HepG2 (cell line): ENCODE measurements at regions not wholly inside any gene's neighbourhood (a gene's known extent, or its start where the extent isn't known, plus 50 kb on each side); places are given as distances from the start of the nearest gene placed in this dataset.

Experiments used
- ATAC-seq: fragments of 200-7000 bp; cut with Tn5 transposase; 3 replicates; pipeline ENCODE4 v1.9.1; 2020; ENCODE audit warnings: mild to moderate bottlenecking, moderate library complexity
- BruUV-seq: library from RNA; stranded (reverse); fragments of 400-500 nt; replicated peaks from 2 replicates; lab custom pipeline; 2021; lab: Mats Ljungman, UMichigan
- CTCF ChIA-PET: fragments of 300-600 bp; formaldehyde crosslinking; extraction: SDS; loops from one replicate; lab custom pipeline; 2021; ENCODE audit warnings: low total read pairs, inconsistent platforms, low intra/inter-chr PET ratio; lab: Yijun Ruan, JAX
- POLR2A ChIA-PET: fragments of 350-600 bp; sonication (Branson Sonifier 250); formaldehyde crosslinking; loops from one replicate; lab custom pipeline; 2020; ENCODE audit warnings: antibody characterized with exemption, inconsistent platforms; lab: Yijun Ruan, JAX
- DNase-seq: peaks from one replicate; pipeline ENCODE4 v3.0.0-alpha.2; 2015; ENCODE audit warnings: low spot score
- FAIRE-seq: peaks from 3 replicates; lab custom pipeline; 2011; peaks lifted over from hg19 to GRCh38; lab: Jason Lieb, UNC
- H2AFZ ChIP-seq: one replicate; pipeline ENCODE4 v1.6.1; 2011; ENCODE audit warnings: low read length, inconsistent platforms
- H3K27ac ChIP-seq: fragments of 300-600 bp; 3 replicates; pipeline ENCODE4 v1.8.0; 2011; ENCODE audit warnings: mixed run types, mild to moderate bottlenecking, mixed read lengths, low read length, inconsistent platforms; ENCODE audit not compliant: insufficient read depth; ENCODE audit errors: extremely low read length
- H3K27me3 ChIP-seq, 2 experiments: fragments of 200-600 bp in 1 of 2; 2 replicates in 1 of 2; 3 replicates in 1 of 2; pipeline versions ENCODE4 v1.6.0 to v1.8.0; 2011; ENCODE audit warnings: low read length in 2 of 2, mild to moderate bottlenecking in 2 of 2, moderate library complexity in 2 of 2, inconsistent platforms in 1 of 2; ENCODE audit not compliant: insufficient read depth in 2 of 2, control insufficient read depth in 1 of 2
- H3K36me3 ChIP-seq, 2 experiments: fragments of 200-600 bp in 1 of 2; replicated peaks in 1 of 2; 2 replicates in 1 of 2; 3 replicates in 1 of 2; pipeline versions ENCODE4 v1.5.1 to v1.8.0; 2011; ENCODE audit warnings: low read length in 2 of 2, inconsistent platforms in 1 of 2; ENCODE audit not compliant: insufficient read depth in 2 of 2, control insufficient read depth in 1 of 2
- H3K4me1 ChIP-seq: 2 replicates; pipeline ENCODE4 v1.5.1; 2012; ENCODE audit warnings: low read length, inconsistent platforms; ENCODE audit not compliant: insufficient read depth
- H3K4me2 ChIP-seq: 2 replicates; pipeline ENCODE4 v1.6.0; 2011; ENCODE audit warnings: low read depth, low read length, inconsistent platforms
- H3K4me3 ChIP-seq, 3 experiments: fragments of 200-600 bp in 1 of 3; sonication (generic), shearing (Covaris generic) in 1 of 3; replicated peaks in 1 of 3; 2 replicates each; pipeline ENCODE4 v1.5.1; 2011 to 2016; ENCODE audit warnings: low read length in 3 of 3, inconsistent platforms in 2 of 3, low read depth in 2 of 3, mild to moderate bottlenecking in 2 of 3, control low read depth in 1 of 3, mixed read lengths in 1 of 3; ENCODE audit not compliant: insufficient read depth in 1 of 3
- H3K79me2 ChIP-seq: one replicate; pipeline ENCODE4 v1.6.1; 2011; ENCODE audit warnings: low read length, inconsistent platforms; ENCODE audit not compliant: insufficient read depth
- H3K9ac ChIP-seq: 2 replicates; pipeline ENCODE4 v1.6.0; 2011; ENCODE audit warnings: mild to moderate bottlenecking, low read depth, low read length, inconsistent platforms; ENCODE audit not compliant: insufficient read depth
- H3K9me3 ChIP-seq: 2 replicates; pipeline ENCODE4 v1.5.1; 2012; ENCODE audit warnings: mild to moderate bottlenecking, low read length
- H4K20me1 ChIP-seq: 2 replicates; pipeline ENCODE4 v1.6.0; 2011; ENCODE audit warnings: inconsistent platforms, mild to moderate bottlenecking, low read length, moderate library complexity; ENCODE audit not compliant: insufficient read depth
- ARID2 ChIP-seq: sonication (generic); formaldehyde crosslinking; IDR thresholded peaks from 2 replicates; pipeline ENCODE4 v1.8.1; 2022; ENCODE audit warnings: mild to moderate bottlenecking, missing genetic modification reagents, borderline replicate concordance
- HDAC2 ChIP-seq: sonication (generic); formaldehyde crosslinking; IDR thresholded peaks from 2 replicates; pipeline ENCODE4 v1.4.0; 2020; ENCODE audit warnings: missing genetic modification reagents
- HNRNPK ChIP-seq: fragments of 200-400 bp; formaldehyde crosslinking; IDR thresholded peaks from 2 replicates; pipeline ENCODE4 v1.6.1; 2018; ENCODE audit warnings: low read length, low read depth, moderate library complexity, mild to moderate bottlenecking; ENCODE audit not compliant: poor library complexity, severe bottlenecking
- HNRNPL ChIP-seq: fragments of 200-400 bp; formaldehyde crosslinking; IDR thresholded peaks from 2 replicates; pipeline ENCODE4 v1.6.1; 2017; ENCODE audit warnings: mild to moderate bottlenecking, low read depth, low read length
- JARID2 ChIP-seq: sonication (generic); formaldehyde crosslinking; IDR thresholded peaks from 2 replicates; pipeline ENCODE4 v1.8.1; 2023; ENCODE audit warnings: missing genetic modification reagents, inconsistent platforms; ENCODE audit not compliant: insufficient replicate concordance
- KDM1A ChIP-seq: IDR thresholded peaks from 2 replicates; pipeline ENCODE4 v1.6.1; 2016; ENCODE audit warnings: missing compliant biosample characterization
- KLF6 ChIP-seq: IDR thresholded peaks from 2 replicates; pipeline ENCODE4 v1.8.0; 2016; ENCODE audit warnings: missing biosample characterization, missing genetic modification reagents
- MZF1 ChIP-seq: sonication (generic); formaldehyde crosslinking; IDR thresholded peaks from 2 replicates; pipeline ENCODE4 v1.8.1; 2023; ENCODE audit warnings: mild to moderate bottlenecking, missing genetic modification reagents, borderline replicate concordance
- NR1H2 ChIP-seq: sonication (generic); formaldehyde crosslinking; IDR thresholded peaks from 2 replicates; pipeline ENCODE4 v1.8.1; 2022; ENCODE audit warnings: low read depth, missing genetic modification reagents, borderline replicate concordance
- PLRG1 ChIP-seq: fragments of 450-650 bp; conservative IDR thresholded peaks from 2 replicates; pipeline ENCODE4 v1.6.1; 2016
- ZNF180 ChIP-seq: sonication (generic); formaldehyde crosslinking; IDR thresholded peaks from 2 replicates; pipeline ENCODE4 v1.4.0; 2020; ENCODE audit warnings: low read depth, missing genetic modification reagents, borderline replicate concordance
- ZNF776 ChIP-seq: sonication (generic); formaldehyde crosslinking; IDR thresholded peaks from 2 replicates; pipeline ENCODE4 v1.4.0; 2020; ENCODE audit warnings: mild to moderate bottlenecking, missing genetic modification reagents
- ZSCAN30 ChIP-seq: sonication (generic); formaldehyde crosslinking; IDR thresholded peaks from 2 replicates; pipeline ENCODE4 v1.5.0; 2020; ENCODE audit warnings: mild to moderate bottlenecking, missing genetic modification reagents
- ZSCAN31 ChIP-seq: sonication (generic); formaldehyde crosslinking; IDR thresholded peaks from 2 replicates; pipeline ENCODE4 v1.5.0; 2020; ENCODE audit warnings: low read depth, mild to moderate bottlenecking, missing genetic modification reagents
- WGBS: methylation state at CpG from one replicate; pipeline ENCODE4 v1.1.6; 2017; ENCODE audit warnings: low lambda C conversion rate; 5-methylcytosine and 5-hydroxymethylcytosine counted together
- in situ Hi-C: cut with HindIII; loops from 2 replicates; pipeline ENCODE4 v1.10.0; 2017; ENCODE audit warnings: low pct_unique_long_range_greater_than_20kb; ENCODE audit not compliant: extremely low pct_ligation_motif_present
- intact Hi-C: fragments of 100-400 bp; cut with micrococcal nuclease; formaldehyde crosslinking; loops from one replicate; pipeline ENCODE4 v1.10.0; 2022; ENCODE audit not compliant: unreplicated experiment

DNA sequence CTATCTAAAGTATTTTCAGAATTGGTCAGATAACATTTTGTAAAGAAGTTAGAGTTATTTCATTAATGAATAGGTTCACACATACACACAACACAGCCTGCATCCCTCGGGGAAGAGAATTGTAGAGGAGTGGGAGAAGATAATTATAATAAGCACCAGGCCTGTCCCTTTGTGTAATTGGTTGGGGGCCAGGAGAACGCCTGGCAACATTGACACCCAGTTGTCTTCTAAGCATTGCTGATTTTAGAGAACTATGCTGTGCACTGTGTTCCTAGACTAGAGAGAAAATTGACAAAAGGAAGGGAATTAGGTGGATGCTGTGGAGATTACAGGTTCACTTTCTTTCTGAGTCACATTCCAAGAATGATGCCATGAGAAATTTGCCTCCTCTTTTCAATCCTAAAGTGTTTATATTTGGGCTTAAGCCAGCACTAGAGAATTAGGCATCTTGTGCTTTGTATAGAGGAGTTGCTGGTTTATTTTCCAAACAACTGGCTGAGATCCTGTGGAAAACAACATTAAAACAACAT is 247.6 kb downstream of the COX7C start:
- FAIRE-seq (no peak), ATAC-seq (no peak), DNase-seq (no peak)
- Histone ChIP-seq H3K9me3 (no peaks in the 10 kb centered on the region), H3K9ac (no peak overlapping the region), H3K79me2 (no peaks in the 10 kb centered on the region), H3K27ac (no peak overlapping the region), H3K4me1 (no peaks in the 10 kb centered on the region), H2AFZ (no peak overlapping the region), H3K36me3 (no peaks in the 10 kb centered on the region), H3K27me3 (no peaks in the 10 kb centered on the region), H4K20me1 (no peaks in the 10 kb centered on the region; the same call in 1 of the 2 replicates), H3K4me3 (no peak overlapping the region), H3K4me2 (no peak overlapping the region)
- CTCF ChIA-PET = no interaction called here
- in situ Hi-C loops (no loop called here), intact Hi-C loops (no loop called here)
- POLR2A ChIA-PET = no interaction called here
- 5% methylated on average over 2 of the region's 2 CpGs for WGBS
- no TSS peak for BruUV-seq
- TF ChIP-seq ZSCAN31 (CRISPR knock-in tag) = no peak
- TF ChIP-seq ZNF776 (CRISPR knock-in tag) = no peak
- no peak for TF ChIP-seq HDAC2 (CRISPR knock-in tag)
- no peak for TF ChIP-seq ZNF180 (CRISPR knock-in tag)
- TF ChIP-seq NR1H2 (CRISPR knock-in tag) = no peak
- no peak for TF ChIP-seq ARID2 (CRISPR knock-in tag)
- no peak for TF ChIP-seq KDM1A (CRISPR knock-in tag)
- no peak for TF ChIP-seq PLRG1
- TF ChIP-seq HNRNPL = no peak
- no peak for TF ChIP-seq JARID2 (CRISPR knock-in tag)
- TF ChIP-seq MZF1 (CRISPR knock-in tag) = no peak
- TF ChIP-seq KLF6 = no peak
- no peak for TF ChIP-seq ZSCAN30 (CRISPR knock-in tag)
- TF ChIP-seq HNRNPK = no peak
